Skin of body (tissue), 1 donor: ENCODE measurements at regions not wholly inside any gene's neighbourhood (a gene's known extent, or its start where the extent isn't known, plus 50 kb on each side); places are given as distances from the start of the nearest gene placed in this dataset.
"Not testable (repeated sequence)": the region's sequence is repeated elsewhere in the genome, so short reads cannot be mapped to it uniquely, and the experiment has no call there.

Experiments
- DNase-seq: peaks from one replicate; lab custom pipeline; 2025; lab: John Stamatoyannopoulos, UW

DNA sequence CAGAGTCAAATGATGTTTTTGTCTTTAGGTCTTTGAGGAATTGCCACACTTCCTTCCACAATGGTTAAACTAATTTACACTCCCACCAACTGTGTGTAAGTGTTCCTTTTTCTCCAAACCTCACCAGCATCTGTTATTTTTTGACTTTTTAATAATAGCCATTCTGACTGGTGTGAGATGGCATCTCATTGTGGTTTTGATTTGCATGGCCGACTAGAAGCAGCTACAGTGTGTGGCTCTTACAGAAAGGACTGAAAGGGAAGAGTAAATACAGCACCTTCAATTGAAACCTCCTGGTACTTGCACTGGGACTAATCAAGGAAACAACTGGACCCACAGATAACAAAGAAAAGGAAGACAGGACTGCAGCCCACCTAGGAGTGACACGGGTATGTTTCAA is 668.0 kb upstream of the RGS18 start:
- DNase-seq: no peak

DNA sequence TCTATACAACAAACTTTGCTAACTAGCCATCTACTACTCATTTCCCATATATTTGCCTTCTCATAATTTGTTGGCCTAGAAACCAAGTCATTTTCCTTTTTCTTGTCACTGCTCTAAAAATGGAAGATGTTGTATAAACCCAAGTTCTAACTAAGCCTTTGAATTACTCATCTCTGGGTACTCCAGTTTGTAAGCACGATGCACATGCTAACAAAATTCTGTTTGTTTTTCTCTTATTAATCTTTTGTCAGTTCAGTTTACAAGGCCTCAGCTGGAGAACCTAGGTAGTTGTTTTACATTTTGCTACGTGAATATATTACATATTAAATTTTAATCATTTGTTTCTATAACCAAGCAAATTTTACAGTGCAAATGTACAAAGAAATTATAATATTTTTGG is 663.2 kb upstream of the RGS18 start:
- no peak for DNase-seq

DNA sequence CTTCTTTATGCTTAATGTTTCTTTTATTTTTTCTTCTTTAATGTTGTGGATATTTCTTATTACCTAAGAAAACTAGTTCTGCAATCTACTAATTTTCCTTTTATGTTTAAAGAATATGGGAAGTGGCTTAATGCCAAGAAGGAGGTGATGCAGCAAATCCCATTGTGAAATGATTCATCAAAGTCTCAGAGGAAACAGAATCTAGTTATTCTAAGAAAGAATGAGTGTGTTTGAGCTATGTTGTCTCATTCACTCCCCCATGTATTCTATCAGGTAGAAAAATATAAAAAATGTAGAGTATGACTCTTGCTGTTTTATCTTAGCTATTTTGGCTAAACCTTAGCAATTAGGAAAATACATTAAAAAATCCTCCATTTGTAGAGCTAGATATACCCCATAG is 659.9 kb upstream of the RGS18 start:
- no peak for DNase-seq

DNA sequence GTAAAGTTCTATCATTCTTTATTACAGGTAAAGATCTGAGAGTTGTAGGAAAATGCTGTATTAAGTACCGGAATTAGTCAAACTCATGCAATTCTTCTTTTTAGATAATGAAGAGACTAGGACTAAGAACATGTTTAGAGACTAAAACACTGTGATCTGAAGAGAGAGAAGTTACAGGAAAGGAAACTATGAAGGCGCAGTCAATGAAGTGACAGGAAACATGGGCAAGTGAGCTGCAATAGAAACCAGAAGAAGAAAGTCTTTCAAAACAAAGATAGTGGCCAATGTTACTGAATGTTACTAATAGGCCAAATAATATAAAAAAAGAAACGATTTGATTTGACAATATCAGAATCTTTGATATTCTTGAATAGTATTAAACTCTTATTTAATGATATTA is 659.4 kb upstream of the RGS18 start:
- DNase-seq: no peak

DNA sequence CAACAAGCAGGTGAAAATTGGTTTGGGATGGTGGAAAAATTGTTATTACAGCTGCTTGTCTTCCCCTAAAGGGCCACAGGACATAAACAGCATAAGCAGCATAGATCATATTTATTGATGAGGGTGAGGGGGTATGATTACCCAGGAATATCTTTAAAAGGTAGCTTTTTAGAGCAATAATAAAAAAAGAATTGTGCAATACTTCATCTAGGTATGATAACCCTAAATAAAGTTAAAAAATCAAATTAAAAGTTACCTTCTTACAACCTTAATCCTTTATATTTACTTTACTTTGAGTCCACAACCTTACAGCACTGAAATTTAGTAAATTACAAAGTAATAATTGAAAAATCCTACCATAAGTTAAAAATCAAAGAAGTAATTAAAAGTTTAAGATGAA is 653.3 kb upstream of the RGS18 start:
- no peak for DNase-seq

DNA sequence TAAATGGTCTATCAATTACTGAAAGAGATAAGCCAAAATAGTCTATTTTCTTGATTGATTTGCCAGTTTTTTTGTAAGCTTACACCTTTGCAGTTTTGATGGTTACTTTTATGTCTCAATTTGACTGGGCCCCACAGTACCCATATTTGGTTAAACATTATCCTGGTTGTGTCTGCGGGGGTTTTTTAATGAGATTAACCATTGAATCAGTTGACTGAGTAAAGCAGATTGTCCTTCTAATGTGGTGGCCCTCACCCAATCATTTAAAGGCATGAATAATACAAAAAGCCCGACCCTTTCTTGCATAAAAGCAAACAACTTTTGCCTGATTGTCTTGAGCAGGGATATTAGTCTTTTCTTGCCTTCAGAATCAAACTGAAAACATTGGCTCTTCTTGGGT is 650.0 kb upstream of the RGS18 start:
- no peak for DNase-seq

DNA sequence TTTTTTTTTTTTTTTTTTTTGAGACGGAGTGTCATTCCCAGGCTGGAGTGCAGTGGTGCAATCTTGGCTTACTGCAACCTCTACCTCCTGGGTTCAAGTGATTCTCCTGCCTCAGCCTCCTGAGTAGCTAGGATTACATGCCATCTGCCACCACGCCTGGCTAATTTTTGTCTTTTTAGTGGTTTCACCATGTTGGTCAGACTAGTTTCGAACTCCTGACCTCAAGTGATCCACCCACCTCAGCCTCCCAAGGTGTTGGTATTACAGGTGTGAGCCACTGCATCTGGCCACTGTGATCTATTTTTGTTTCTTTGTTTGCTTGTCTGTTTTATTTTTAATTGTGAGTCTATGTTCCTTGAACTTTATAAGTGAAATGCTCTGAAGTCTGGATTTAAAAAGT is 646.8 kb upstream of the RGS18 start:
- DNase-seq: not testable (repeated sequence)

DNA sequence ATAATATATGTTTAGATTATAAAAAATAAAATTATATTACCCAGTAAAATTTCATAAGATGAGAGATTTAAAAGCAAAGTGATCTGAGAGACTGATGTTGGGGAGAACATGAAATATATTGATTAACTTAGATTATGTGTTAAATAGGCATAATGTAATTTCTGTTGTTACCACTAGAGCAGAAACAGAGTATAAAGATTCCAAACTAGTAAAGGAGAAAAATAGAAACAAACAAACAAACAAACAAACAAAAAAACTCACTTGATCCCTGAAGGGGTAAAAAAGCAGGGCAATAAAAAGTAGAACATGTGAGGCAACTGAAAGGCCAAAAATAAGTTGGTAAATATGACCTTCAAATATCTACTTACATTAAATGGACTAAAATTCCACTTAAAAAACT is 640.4 kb upstream of the RGS18 start:
- no peak for DNase-seq

DNA sequence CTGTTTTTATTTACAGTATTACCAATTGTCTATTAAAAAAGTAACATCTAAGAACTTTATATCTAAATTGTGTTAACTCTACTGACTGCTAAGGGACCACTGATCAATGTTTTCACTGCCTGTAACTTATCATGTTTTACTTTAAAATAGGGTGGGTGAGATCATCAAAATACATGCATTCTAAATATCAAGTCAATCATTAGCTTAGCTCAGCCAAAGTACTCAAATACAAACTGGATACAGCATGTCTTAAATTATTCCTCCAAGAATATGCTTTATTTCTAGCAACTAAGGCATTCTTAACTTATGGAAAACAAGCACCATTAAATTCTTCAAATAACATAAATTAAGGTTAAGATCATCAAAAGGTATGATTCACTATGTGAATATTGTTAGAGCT is 638.7 kb upstream of the RGS18 start:
- no peak for DNase-seq

DNA sequence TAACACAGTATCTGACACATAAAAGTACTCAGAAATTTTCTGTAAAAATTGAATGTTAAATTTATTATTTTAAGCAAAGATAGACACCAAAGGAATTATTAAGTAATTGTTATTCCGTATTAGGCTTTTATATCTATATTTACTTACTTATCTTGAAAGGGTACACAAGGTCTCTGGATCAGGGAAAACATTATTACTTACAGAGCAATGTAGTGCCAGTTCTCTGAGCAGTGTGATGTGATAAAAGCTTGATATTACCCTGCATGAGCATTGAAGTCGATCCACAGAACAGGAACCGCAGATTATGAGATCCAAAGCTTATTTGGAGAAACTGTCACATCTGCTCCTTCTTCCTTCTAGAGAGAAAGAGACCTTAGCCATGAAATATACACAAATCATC is 637.9 kb upstream of the RGS18 start:
- no peak for DNase-seq

DNA sequence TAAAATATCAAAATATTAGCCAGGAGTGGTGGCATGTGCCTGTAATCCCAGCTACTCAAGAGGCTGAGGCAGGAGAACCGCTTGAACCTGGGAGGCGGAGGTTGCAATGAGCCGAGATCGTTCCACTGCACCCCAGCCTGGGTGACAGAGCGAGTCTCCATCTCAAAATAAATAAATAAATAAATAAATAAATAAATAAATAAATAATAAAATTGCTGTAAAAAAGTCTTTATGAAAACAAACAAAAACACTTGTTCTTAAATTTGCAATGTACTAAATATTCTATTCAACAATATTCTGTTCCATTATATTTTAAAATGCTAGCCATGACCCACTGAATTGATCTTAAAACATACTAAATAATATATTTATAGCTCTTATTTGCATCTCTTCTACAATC is 632.3 kb upstream of the RGS18 start:
- DNase-seq: not testable (repeated sequence)

DNA sequence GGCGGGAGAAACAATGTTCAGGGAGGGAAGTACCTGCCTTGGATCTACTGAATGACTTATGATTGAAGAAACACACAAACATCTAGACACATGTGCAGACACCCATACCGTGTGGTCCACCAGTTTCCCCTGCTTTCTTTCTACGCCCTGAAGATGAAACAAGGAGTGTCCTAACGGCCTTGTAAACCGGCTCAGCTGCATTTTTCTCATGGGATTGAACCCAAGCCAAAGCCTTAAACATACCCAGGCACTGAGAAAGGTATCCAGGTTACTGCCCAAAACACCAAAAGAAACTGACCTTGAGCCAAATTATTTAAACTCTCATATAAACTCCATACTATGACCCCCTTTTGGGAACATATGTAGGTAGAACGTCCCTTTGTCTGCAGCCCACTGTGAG is 630.0 kb upstream of the RGS18 start:
- no peak for DNase-seq

DNA sequence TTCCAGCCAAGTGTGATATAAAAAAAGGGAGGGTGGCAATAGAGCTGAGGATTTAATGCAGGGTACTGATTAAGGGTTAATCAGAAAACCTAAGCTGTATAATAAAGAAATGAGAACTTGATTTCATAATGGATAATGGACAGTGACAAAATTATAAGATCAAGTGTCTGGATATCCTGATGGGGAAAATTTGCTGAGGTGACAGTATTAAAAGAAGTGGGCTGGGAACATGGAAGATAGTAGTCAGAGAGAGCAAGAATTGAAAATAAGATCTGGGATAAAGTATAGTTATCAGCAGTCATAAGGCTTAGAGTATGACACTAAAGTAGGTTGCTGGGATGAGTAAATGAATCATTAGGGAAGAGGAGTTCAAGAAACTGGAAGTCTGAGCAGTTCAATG is 627.3 kb upstream of the RGS18 start:
- no peak for DNase-seq

DNA sequence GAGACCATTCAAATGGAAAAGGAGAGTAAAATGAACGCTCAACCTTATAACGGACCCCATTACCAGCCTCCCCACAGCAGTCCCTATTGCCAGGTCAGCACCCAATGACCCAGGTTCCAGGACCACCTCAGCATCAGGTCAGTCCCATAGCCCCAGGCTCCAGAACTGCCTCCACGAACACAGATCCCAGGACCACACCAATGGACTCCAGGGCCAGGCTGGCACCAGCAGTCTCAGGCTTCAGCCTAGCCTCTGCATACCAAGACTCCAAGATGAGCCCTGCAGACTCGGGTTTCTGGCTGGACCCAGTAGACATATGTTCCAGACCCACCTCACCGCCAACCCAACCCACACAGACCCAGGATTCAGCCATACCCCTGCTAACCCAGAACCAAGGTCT is 625.0 kb upstream of the RGS18 start:
- no peak for DNase-seq

DNA sequence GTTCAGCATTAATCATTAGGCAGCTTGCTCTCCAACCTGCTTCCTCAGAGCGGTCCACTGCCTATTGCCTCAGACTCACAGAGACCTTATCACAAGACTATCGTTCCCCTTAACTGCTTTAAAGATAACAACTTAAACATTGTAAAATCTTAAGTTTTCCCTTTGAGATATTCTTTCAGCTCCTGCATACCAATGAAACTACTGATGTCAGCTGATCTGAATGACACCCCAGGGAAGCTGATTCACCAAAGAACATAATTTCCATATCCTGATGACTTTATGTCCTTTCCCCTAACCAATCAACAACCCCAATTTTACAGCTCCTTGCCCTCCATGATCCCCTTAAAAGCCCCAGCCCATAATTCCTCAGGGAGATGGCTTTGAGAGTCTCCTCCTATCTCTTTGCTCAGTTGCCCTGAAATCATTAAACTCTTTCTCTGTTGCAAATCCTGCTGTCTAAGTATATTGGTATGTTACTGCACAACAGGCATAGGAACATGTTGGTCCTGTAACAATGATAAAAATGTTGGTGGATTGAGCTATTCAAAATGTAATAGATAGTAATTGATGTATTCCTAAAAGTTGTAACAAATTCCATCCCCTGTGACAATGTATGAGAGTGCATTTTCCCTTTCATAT is 621.4 kb upstream of the RGS18 start:
- DNase-seq: no peak

DNA sequence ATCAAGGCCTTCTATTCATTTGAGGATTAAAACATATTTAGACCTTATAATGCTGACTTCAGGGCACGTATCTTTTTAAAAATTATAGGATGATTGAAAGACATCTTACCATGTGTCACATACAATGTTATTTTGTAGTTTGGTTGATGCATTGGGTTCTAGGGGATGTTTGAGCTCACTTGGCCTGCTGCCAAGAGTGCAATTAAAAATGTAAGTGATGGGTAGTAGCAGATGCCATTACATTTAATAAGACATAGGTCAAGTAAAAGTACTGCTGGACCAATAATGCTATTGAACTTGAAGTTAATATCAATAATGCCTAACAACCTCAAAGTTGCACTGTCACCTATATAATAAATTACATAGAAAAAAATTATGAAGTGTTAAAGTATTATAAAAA is 616.5 kb upstream of the RGS18 start:
- DNase-seq: no peak

DNA sequence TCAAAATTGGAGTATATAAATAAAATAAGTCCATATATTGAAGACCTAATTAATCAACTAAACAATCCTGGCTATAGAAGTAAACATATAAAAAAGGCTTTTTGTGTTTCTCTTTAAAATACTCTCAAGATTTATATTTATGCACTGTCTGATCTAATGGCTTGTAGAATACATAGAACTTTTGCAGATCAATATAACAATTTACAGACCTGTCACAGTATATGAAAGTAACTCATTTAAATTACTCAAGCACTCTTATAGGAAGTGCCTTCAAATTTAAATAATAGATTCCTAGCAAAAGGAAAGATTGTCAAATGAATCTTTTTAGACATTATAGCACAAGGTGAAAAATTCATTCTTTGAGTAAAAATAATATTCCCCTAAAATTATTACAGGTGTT is 615.8 kb upstream of the RGS18 start:
- no peak for DNase-seq

DNA sequence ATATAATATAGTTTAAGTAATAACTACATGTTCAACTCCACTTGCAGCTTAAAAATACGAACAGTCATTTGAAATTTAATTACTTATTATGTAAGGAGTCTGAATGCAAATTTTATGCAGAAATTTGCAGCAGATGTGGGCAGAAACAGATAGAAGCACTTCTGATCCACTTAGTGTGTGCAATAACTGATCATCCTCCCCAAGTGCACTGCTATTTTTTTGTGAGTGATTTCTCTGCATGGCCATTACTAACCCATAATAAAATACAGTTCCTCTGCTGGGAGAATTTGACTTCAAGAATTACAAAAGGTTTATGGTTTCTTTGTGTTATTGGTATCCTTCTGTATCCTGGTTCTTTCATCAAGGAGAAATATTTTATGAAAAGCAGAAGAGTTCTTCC is 611.5 kb upstream of the RGS18 start:
- DNase-seq: no peak

DNA sequence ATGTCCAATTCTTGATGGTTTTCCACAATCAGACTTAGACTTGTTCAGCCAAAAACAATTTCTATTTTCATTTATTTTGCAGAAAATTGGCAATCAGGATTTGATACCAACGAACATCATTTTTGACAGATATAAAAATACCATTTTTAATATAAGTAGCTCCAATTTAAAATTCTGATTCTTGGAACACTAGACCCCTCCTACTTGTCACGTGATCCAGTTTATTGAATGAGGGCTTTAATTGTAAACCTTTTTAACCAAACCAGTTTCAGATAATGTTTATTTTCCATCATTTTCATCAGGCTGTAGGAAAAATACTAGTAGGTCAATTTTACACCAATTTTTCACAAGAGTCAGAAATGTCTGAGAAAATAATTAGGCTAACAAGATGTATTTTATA is 607.2 kb upstream of the RGS18 start:
- DNase-seq: no peak

DNA sequence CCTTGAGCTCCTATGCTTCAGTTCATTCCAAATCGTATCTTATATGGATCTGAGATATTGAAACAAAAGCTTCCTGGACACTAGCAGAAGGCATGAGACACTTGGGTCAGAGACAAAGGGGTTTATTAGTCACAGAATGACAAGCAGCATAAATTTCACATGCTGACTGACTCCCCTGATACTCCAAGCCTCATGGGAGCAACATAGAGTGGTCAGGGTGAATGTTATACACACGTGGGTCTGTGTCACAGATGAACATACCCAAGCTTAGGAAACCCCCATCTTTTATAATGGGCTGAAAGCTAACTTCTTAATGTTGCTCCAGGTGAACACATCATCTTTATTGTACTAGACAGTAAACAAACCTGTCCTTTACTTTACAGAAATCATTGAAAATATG is 599.9 kb upstream of the RGS18 start:
- no peak for DNase-seq

DNA sequence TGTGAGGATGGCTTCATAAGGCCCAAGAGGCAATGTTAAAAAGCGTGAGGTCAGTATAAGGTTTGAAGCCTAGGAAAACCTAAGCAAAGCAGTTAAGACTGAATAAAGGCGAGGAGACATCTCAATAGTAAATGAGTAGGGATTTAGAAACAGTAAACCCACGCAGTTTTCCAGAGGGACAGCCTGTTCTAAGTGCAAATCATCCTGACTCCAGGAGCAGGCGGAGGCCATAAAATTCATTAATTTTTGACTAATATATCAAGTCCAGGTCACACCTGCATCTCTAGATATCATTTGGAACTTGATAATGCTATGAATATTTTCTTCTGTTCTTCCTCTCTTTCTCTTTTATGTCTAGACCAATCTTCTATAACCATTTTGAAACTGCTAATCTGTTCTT is 597.0 kb upstream of the RGS18 start:
- no peak for DNase-seq

DNA sequence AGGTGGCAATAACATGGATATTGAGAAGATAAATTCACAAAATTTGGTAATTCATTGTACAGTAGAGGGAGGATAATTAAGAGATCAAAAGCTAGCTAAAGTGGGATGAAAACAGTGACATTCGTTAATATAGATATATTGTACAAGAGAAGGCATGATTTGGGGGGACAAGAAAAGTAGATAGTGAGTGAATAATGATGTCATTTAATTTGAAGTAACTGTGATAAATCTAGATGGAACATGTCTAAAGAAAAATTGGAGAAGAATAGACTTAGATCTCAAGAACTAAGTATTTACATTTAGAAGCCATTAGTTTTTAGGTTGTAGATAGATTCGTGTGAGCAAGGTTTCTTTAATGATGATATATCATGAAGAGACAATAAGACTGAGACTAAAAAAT is 594.0 kb upstream of the RGS18 start:
- no peak for DNase-seq

DNA sequence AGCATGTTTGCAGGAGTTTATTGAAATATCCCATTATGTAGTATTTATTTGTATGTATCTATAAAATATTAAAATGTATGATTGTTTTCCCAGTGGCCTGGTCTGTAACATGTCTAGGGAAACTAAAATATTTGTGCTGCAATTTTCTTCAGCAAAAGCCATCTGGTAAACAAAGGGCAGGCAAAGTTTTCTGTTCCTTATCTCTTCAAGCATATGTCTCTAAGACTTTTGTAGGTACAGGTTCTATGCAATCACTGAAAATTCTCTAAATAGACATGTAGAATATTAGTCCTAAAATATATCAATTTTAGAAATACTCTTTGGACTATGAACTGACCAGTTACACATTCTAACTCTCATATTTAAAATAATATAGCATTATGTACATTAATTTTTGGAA is 585.8 kb upstream of the RGS18 start:
- no peak for DNase-seq

DNA sequence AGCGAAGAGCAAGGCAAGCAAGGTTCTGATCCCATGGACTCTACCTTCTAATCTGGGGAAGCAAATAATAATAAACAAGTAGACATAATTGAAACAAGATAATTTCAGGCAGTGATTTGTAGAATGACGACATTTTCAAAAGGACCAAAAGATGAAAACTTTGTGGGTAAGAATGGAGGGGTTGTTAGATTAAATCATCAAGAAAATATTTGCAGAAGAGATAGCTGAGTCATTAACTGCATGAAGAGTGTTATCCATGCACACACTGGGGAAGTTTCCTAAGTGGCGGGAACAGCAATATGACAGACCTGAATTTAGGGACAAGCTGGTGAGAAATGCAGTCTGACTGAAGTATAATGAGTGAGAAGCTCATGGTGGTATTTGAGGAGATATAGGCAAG is 583.1 kb upstream of the RGS18 start:
- no peak for DNase-seq
